HG03095 (cell line): ENCODE measurements at regions not wholly inside any gene's neighbourhood (a gene's known extent, or its start where the extent isn't known, plus 50 kb on each side); places are given as distances from the start of the nearest gene placed in this dataset.

Source experiments
- ATAC-seq: cut with Tn5 transposase; IDR thresholded peaks from one replicate; pipeline ENCODE4 v1.9.1; 2021; ENCODE audit warnings: moderate library complexity; ENCODE audit not compliant: unreplicated experiment

DNA sequence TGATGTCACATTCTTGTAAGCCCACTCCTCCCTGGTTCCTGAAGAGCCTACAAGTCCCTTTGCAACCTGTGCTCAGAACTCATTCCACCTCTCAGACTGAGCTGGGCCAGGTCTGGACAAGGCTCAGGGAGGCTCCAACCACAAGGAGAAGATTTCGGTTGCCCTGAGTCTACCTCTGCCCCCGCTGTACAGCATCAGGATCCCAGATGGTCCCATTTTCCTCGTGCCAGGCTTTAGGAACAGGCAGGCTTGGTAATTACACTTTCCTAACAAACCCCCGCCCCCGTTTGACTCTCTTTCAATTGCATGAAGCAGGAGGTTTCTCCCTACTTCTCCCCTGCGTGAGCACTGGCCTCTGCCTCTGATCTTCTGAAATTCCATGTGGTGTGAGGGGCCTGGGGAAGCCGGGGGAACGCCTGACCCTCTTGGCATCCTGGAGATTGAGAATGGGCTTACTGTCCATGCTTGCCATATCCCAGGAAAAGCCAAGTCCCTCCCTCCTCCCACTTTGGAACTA is 86.9 kb upstream of the CTNNA1 start:
- ATAC-seq: no peak

DNA sequence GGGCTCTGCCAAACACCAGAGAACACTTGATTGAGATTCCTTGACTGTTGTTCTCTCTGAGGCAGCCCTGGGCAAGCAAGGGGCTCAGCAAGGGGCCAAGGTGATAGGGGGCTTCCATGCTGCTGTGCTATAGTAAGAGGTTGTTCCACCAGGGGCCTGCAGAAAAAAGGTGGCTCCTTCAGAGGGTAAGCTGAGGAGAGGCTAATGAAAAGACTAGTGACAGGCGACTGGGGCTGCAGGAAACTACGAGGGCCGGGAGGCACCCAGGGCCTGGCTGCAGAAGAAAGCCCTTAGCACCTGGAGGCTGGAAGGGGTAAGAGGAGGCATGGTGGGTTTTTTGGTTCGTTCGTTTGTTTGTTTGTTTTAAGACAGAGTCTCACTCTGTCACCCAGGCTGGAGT is 88.0 kb upstream of the CTNNA1 start:
- no peak for ATAC-seq

DNA sequence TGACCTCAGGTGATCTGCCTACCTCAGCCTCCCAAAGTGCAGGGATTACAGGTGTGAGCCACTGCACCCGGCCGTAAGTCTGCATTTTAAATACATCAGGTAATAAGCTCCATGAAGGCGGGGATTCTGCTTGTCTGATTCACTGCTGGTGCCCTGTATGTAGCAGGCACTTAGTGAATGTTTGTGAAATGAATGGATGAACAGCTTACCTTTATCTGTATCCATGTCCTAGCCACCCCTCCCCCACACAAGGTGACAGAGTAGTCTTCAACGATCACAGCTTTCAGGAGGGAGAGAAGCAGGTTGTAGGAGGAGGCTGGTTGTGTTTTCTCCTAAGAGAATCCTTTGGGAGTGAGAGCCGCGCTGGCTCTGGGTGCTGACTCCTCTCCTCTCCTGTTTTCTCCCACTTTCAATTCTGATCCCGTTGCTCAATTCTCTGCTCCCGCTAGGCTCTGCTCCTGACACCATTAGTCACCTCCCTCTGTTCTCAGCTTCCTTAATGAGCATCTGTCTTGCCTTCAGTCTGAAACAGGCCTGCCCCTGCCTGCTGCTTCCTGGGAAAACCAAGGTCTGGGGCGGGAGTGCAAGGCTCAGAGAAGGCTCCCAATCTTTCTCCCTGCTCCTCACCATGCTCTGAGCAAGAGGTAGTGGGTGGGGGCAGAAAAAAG is 88.8 kb upstream of the CTNNA1 start:
- ATAC-seq: no peak

DNA sequence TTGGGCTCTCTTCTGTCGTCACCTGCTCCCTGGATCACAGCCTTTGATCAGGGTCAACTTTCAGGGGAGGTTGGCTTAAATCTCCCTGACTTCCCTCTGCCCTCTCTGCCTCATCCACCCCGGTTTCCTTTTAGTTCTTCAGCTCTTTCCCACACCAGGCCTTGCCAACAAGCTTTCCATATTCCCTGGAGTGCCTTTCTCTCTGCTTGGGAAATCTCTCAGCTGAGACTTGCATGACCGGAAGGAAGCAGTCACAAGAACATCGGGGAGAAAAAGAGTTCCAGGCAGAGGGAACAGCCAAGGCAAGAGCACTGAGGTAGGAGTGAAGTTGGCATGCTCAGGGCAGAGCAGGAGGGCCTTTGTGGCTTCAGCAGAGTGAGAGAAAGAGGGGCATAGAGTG is 88.4 kb upstream of the HSPA9 start:
- no peak for ATAC-seq

DNA sequence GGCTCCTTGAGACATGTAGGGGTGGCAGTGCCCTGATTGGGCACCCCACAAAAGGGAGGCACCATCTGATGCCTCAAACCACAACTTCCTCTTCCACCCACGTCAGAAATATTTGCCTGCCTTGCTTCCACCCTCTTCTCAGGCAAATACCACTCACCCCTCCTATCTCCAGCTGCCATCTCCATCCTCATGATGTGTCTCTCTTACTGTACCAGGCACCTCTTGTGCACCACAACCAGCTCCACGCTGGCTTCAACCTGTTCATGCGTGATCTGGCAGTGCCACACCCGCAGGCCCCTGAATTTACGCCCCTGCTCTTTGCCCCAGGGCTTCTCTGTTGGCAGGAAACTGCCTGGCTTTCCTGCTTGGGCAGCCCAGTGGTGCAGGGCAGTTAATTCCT is 87.8 kb upstream of the HSPA9 start:
- no peak for ATAC-seq

DNA sequence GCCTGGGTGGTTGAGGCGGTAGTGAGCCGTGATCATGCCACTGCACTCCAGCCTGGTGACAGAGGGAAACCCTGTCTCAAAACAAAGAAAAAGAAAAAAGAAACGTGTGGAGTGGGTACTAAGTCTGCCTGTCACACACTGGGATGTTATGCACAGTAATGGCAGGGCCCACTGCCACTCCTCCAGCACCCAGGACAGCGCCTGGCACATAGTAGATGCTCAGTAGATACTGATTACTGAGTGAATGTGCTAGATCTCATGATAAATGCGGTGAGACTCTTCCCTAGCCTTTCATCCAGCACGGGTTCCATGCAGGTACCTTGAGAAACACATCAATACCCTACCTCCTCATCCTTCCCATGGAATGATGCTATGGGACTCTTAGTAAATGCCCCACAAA is 87.4 kb upstream of the HSPA9 start:
- no peak for ATAC-seq

DNA sequence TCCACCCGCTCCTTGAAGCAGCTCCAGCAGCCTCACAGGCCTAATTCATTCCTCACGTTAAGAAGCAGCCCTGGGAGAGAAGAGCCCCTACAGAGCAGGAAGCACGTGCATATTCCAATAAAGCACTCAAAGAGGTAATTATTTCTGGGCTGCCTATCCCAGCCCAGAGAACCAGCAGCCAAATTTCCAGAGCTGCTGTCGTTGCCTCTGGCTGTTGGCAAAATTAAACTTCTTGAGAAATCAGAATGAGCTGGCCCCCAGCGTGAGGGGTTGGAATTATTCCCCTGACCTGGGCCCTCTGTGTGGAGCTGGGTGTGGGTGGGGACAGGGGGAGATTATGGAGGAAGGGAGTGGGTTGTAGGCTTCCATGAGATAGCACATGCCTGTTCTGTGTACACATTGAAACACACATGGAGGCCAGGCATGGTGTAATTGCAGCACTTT is 86.8 kb upstream of the HSPA9 start:
- ATAC-seq: no peak

DNA sequence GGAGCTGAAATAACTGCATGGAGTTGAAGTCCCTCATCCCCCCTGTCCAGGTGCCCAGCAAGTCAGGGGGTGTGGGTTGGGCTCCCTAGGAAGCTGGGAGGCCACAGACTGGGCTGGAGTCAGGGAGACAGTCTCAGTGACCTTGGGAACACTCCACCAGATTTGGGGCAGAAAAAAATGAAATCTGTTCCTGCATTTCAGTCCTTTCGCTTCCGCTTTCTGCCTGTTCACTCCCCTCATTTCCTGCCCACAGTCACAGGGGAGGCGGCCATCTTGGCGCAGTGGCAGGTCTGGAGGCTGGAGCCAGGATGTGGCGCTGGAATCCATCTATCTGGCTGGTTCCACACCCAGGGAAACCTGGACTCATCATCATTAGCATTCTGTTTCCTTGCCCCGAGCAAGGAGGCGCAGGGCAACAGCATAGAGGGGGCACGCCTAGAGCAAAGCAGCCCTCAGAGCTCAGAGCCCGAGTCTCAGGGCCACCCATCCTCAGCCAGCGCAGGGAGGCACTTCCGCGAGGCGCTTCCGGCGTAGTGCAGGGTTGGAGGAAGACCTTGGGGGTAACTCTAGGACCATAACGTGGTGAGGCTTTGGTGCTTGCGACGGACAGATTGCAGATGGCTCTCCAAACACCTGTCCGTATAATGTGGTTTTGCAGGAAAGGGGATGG is 86.2 kb upstream of the HSPA9 start:
- no peak for ATAC-seq

DNA sequence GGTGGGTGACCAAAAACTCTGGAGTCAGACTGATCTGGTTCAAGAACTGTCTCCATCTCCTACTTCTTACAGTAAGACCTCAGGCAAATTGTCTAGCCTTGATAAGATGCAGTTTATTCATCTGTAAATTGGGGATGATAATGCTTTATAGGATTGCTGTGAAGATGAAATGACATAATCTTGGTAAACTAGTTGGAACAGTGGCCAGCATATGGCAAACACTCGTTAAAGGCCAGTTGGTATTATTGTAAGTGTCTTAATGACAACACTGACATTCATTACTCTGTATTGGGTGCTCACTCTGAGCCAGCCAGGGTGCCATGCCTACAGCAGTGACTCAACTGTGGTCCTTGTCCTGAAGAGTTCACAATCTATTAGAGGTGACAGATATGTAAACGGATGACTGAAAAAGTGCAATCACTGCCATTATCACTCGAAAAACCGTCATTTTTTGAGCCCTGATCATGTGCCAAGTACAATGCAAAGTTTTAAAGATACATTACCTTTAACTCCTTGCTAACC is 84.9 kb upstream of the HSPA9 start:
- ATAC-seq: no peak

DNA sequence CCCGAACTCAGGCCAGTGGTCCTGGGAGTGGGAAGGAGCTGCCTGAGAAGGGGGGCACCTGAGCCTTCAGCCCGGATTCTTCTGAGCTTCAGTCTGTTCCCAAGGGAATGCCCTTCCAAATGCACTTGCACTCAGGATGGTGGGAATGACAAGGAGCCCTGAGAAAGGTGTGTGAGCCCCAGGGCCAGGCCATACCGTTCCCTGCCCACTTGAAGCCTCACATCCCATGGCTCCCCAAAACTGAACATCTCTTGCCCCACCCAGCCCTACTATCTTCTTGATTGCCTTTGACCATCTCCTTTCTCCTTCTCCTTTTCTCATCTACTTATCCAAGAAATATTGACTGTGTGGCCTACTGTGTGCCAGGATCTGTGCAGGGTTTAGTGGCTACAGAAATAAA is 84.4 kb upstream of the HSPA9 start:
- ATAC-seq: no peak

DNA sequence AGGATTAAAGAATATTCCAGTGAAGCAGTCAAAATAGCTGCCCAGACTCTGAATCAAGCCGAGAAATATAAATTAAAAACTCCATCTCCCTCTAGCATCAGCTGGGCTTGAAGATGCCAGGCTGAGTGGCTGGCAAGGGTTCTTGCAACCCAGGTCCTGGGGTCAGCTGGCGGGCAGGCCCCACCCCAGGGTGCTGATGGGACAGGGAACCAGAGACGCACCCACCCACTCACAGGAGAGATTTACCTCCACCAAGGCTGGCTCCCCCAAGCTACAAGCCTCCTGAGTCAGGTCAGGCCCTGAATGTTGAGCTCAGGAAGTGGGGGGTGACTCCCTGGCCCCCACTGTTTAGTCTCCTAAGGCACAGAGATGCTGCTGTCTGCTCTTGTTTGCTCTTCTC is 83.9 kb upstream of the HSPA9 start:
- ATAC-seq: no peak

DNA sequence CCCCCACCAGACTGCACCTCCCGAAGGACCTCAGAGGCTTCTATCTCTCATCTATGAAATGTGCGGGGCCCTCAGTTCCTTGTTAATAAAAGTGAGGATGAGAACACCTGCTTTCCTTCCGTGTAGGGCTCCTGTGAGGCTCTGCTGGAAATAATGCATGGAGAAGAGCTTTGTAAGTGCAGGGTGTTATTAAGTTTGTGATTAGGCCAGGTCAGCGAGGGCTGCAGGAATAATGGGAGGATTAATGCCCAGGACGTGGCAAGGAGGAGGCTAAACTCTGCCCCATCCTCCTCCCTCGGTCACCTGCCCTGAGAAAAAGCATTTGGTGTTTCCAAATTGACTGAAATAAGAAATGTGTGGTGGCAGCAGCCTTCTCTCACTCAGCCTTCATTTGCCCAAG is 83.5 kb upstream of the HSPA9 start:
- ATAC-seq: no peak

DNA sequence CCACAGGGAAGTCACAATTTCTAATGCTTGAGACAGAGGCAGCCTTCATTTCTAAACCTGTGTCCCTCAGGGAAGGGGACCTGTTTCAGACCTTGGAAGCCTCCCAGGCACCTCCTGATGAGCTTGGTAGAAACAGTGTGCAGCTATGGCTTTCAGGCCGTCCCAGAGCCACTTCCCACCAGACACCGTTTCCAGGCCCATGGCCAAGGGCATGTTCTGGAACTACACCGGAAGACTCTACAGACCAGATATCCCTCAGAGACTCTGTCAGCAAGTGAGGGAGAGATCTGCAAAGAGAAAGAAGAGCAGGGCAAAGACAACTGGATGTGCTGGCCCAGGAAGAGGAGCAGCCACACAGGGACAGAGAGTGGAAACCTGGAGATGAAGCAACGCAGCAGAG is 82.2 kb upstream of the HSPA9 start:
- ATAC-seq: no peak

DNA sequence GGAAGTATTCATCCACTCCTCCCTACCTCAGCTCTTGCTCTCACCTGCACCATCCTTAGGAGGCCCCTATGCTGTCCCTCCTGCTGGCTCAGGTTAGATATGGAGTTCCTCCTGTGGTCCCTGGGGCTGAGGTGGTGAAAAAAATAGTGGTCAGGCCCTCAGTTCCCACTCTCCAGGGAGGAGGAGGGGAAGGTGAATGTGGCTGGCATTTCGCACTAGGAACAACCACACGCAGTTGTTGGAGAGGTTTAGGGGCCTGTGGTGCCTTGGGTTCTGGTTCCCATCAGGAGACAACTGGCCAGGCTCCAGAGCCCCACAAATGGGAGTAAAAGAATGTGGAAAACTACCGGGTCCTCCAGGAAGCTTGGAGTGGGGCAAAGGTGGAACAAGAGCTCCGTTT is 81.7 kb upstream of the HSPA9 start:
- ATAC-seq: no peak

DNA sequence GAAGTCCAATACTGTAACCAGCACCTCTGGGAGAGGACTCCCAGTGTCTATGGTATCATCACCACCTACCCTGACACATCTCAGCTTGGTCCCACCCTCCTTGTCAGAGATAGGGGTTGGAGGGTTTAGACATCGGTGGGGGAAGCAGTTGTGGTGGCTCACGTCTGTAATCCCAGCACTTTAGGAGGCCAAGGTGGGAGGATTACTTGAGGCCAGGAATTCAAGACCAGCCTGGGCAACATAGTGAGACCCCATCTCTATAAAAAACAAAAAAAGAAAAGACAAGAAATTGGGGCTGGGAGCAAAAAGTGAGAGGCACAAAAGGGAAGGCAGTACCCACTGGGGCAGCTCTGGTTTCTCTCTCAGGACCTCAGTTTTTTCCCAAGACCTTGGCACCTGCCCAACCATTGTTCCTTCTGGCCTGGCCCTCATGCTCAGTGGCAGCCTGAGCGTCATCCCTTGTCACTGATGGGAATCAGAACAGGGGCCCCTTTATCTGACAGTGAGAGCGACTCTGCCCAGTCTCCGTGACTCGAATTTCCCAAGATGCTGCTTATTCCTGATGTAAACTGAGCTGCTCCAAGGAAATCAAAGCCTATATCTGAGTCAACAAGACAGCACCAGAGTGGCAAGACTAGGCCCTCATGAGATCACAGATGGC is 80.5 kb upstream of the HSPA9 start:
- no peak for ATAC-seq

DNA sequence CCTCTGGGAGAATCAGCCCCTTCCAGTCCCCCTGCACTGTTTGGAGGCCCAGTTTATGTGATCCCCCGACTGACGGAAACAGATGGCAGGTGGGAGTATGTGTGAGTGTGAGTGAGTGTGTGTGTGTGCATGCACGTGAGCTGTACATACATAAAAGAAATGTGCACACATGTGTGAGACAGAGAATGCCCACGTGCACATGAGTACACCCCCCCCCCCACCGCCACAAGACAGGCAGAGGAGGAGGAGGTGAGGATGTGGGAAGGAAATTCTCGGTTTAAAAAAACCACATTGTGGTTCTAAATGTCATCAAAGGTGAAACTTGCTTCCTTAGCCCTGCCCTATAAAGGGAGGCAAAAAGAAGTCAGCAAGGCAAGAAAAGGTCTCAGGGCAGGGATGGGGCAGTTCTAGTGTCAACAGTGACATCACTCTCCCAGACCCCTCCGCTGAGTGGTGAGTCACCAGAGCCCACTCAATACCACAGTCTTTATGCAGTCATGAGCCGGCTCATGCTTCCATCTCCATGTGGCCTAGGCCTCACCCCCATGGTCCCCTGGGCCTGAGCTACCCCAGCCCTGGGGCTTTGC is 79.2 kb upstream of the HSPA9 start:
- peak; percentile 69 for ATAC-seq

DNA sequence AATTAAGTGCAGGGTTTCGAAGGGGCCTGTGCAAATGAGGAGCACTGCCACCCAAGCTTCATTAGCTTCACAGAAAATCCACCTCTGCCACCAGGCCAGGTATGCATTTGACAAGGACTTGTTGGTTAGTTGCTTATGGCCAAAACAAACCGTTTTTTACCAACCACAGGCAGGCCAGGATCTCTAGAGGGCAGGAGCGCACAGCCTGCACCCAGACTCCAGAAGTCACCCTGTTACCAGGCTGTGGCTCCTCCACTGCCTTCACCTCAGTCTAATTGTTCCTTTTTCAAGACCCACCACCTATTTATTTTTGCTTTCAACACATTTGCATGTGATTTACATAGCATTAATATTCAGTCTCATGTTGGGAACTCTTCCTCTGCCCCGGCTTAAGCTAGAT is 78.3 kb upstream of the HSPA9 start:
- no peak for ATAC-seq

DNA sequence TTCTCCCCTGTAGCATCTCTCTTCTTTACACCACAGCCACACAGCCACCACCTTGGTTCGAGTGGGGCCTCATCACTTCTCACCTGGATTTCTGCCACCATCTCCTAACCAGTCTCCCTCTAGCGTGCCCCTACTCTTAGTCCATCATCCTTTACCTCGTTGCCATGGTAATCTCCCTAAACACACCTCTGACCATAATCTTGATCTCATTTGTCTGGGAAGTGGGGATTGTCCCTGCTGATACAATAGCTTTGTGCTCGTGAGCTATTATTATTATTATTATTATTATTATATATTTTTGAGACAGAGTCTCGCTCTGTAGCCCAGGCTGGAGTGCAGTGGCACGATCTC is 76.5 kb upstream of the HSPA9 start:
- no peak for ATAC-seq

DNA sequence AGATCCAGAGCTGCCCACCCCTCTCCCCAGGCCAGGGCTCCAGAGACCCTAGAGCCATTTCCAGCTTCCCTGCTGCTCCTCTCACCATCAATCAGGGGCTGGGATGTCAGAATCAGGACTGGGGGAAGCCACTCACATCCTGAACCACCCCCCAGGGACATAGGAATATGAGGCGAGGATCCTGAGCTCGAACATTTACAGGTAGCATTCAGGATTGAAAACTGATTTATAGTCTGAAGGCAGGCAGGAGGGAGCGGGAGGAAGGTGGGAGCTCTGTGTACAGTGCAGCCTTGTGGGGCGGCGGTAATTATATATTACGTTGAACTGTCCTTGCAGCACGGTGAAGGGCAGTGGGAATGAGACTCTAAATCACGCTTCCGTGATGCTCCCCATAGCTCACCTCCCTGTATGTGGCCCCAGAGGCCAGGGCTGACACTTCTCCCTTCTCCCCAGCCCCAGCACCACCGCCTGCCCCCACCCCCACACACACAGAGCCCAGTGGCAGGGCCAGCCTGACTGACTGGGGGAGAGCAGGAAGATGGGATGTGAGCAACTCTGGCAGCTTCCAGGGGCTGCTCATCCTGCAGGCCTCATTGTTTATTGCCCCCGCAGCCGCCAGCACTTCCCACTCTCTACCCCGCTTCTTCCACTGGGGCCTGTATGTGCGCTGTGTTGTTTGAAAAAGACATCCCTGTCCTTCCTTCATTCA is 76.0 kb upstream of the HSPA9 start:
- no peak for ATAC-seq

DNA sequence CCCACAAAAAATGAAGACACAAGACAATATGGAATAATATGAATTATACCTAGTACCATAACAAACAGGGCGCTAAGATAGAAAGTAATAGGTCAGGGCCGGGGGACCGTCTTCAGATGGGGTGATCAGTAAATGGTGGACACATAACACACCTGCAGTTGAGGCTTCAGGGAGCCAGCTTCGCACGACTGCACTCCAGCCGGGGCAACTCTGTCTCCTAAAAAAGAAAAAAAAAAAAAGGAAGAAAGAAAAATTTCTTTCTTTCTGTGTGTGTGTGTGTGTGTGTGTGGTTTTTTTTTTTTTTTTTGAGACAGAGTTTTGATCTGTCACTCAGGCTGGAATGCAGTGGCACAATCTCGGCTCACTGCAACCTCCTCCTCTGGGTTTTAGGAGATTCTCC is 75.0 kb upstream of the HSPA9 start:
- no peak for ATAC-seq

DNA sequence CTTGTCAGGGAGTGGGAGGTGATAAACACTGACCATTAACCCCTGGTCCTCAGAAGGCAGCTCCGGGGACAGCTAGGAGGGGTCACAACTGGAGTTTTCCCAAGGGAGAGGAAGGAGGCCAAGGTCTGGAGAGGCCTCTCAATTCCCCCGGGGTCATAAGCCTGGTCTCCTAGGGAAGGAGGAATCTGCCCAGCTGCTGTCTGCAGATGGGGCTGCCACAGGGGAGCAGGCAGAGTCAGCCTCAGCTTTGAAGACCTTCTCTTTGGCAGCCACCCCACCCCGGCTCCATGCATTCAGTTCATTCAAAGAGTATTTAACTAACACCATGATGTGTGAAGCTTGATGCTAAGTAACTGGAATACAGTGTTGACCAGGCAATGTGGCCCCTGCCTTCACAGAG is 74.6 kb upstream of the HSPA9 start:
- ATAC-seq: no peak
